Cerebellar nuclear complex (tissue), 1 donor: ENCODE measurements at regions not wholly inside any gene's neighbourhood (a gene's known extent, or its start where the extent isn't known, plus 50 kb on each side); places are given as distances from the start of the nearest gene placed in this dataset.
"Not testable (repeated sequence)": the region's sequence is repeated elsewhere in the genome, so short reads cannot be mapped to it uniquely, and the experiment has no call there.

ENCODE experiments used
- DNase-seq, 2 experiments: peaks; one replicate each; lab custom pipeline; 2025; lab: John Stamatoyannopoulos, UW

DNA sequence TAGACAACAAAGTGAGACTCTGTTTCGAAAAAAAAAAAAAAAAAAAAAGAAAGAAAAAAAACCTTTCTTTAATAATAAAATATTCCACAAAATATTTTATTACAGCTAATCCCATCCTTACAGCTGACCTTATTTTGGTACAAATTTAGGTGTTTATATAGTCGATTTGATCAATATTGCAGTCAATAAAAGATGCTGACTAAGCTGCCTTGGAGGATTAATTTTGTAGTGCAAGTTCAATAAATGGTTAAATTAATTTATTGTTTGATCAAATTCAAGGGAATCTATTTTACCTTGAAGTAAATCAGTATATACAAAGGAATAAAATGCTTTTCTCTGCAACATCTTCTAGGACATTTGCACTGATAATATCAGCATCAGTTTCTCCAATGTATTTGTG lies 1764.3 kb downstream of the NCAM2 start:
- DNase-seq = no peak

GRCh38 chr21:22763442-22763841 lies 1765.2 kb downstream of the NCAM2 start:
- DNase-seq = no peak

GRCh38 chr21:22764222-22764621 lies 1766.0 kb downstream of the NCAM2 start:
- no peak for DNase-seq

GRCh38 chr21:22791376-22791775 lies 1793.2 kb downstream of the NCAM2 start:
- DNase-seq = no peak

- DNase-seq = peak in 1 of 2 experiments; percentile 1
Measured at GRCh38 chr21:22791986-22792560, 1793.9 kb downstream of the NCAM2 start.

GRCh38 chr21:22795091-22795490 lies 1796.9 kb downstream of the NCAM2 start:
- DNase-seq = no peak

DNA sequence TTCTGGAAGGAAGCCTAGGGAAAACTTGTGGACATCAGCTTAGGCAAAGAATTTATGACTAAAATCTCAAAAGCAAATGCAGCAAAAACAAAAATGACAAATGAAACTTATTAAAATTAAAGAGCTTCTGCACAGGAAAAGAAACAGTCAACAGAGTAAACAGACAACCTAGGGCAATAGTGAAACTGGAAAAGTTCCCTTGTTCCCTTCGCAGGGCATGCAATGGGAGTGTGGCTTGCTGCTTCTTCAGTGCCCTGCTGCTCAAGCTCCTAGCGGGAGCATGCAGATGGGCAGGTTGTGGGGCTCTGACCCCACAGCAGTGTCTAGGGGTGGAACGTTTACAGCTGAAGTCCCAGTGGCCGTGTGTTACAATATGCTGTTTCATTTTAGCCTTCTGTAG lies 1797.4 kb downstream of the NCAM2 start:
- no peak for DNase-seq

DNA sequence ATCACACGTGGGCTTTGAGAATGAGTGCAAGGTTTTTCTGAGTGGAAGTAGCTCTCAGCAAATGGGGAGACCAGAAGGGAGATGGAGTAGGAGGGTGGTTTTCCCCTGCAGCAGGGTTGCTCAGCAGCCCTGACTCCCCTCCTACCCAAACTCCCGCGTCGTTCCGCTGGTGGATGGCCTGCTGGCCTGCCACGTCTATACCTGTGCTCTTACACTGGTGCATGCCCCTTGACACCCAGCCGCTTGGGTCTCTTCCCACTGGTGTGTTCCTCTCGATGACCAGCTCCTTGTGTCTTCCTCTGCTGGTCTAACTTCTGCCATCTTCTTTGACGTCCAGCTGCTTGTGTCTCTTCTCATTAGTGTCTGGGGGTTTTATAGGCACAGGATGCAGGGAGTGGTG lies 1797.9 kb downstream of the NCAM2 start:
- no peak for DNase-seq

DNA sequence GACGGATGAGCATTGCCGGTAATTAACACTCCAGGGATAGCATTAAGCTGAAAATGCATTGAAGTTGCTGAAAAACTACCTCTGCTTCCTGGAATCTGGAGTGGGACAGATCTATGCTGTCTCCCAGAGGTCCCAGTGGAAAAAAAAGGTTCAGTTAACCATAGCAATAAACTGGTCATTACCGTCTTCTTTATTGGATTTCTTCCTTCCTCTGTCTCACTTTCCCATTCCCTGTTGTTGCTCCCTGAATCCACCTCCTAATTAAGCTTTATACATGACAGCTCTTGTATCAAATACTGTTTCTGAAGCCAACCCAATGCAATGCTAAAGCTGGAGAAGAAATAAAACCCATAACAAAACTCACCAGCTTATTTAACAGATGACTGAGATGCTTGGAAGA lies 1805.9 kb downstream of the NCAM2 start:
- no peak for DNase-seq

GRCh38 chr21:22806278-22806677 lies 1808.1 kb downstream of the NCAM2 start:
- no peak for DNase-seq

DNA sequence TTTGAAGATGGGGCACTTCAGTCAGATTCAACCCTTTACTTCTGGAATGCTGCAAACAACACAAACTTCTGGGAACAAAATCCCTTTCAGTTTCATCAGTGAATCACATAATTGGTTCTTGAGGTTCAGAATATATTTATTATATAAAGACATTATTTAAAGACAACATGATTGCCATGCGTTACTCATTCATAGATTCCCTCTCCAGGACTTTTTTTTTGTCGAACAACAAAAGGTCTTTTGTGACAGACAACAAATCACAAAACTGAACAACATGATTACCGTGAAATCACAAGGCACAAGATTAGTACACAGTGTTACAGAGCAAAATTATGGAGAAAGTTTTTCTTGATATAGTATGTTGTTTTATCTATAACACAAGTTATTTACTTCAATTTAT lies 1815.0 kb downstream of the NCAM2 start:
- DNase-seq = no peak

- DNase-seq = not testable (repeated sequence)
Measured at GRCh38 chr21:22818681-22819485, 1820.7 kb downstream of the NCAM2 start.

- no peak for DNase-seq
Measured at GRCh38 chr21:22827422-22827821, 1829.2 kb downstream of the NCAM2 start.

DNA sequence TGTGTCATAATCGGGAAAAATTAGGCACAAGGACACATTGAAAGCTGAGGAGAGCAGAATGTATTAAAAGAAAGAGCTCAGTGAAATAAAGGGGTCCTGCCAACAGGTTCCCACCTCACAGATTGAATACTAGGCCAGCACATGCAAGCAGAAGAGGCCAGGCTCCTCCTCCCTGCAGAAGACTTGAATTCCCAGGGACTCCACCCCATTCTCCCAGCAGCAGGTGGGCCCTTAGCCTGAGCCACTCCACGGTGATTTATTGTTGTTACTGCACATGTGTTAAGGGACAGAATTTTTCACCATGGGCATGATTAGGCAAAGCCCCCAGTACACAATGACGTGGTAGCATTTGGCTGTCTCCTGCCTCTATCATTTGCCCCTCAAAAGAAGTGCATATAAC lies 1844.7 kb downstream of the NCAM2 start:
- no peak for DNase-seq

DNA sequence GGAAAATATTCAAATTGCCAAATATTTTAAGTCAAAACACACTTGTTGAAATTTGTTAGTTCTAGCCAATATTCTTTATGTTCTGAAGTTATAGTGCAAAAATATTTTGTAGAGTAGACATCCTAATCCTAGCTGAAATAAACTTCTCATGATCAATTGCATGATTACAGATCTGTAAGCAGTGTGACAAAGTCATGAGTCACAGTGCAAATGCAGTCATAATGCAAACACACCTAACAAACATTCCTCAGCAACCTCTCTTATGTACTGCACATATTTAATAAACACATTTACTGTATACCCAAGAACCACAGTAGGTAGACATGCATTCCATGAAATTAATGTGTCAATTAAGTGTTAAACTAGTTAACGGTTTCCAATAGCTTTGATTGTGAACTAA lies 1857.4 kb downstream of the NCAM2 start:
- DNase-seq = no peak

DNA sequence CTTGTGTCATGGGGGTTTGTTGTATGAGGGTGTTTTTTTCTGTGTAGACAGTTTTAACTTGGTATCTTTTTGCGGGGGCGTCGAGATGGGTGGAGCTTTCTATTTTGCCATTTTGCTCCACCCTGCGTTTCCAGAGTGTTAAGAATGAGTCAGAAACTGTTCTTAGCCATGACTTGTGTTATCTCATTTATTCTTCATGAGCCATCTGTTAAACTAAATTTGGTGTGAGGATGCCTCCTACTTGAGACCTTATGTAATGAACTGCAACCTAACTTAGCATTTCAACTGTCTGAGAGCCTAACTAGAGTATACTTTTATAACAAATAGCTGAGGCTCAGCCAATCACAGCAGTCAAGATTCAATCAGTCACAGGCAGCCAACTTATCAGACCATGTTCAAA lies 1873.5 kb downstream of the NCAM2 start:
- DNase-seq = no peak

DNA sequence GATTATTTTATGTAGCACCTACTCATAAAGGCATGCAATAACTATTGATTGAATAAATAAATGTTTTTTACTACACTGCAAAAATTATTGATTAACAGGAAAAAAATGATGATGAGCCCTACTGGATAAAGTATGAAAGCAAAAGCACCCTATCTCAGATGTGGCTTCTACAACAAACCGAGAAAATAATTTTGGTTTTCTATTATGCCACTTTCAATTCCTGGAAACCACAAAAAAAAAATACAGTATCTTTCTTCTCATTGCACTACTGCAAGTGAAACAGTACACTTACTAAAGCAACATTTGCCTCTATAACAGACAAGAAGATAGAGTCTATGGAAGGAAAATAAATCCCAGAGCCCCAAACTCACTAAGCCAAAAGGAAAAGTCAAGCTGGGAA lies 1882.4 kb downstream of the NCAM2 start:
- DNase-seq = no peak

- DNase-seq = no peak
Measured at GRCh38 chr21:22881131-22881530, 1882.9 kb downstream of the NCAM2 start.

DNA sequence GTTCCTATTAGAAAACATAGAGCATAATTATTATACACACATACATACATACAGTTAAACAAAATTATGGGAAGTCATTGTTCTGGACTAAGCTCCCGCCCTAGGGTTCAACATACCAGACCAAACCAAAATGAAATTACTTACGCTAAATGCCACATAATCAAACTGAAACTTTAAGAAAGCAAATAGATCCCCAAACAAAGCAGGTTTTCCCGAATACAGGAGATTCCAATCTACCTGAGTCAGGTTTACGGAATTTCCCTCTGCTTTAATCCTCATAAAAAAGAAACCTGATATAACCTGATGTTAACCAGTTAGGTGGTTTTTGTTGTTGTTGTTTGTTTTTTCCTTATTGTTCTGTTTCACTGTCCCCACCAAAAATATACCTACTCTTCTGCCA lies 1886.9 kb downstream of the NCAM2 start:
- no peak for DNase-seq

GRCh38 chr21:22885614-22886013 lies 1887.4 kb downstream of the NCAM2 start:
- no peak for DNase-seq

GRCh38 chr21:22889445-22889844 lies 1891.2 kb downstream of the NCAM2 start:
- no peak for DNase-seq

- no peak for DNase-seq
Measured at GRCh38 chr21:22890656-22891055, 1892.4 kb downstream of the NCAM2 start.

GRCh38 chr21:22892028-22892427 lies 1893.8 kb downstream of the NCAM2 start:
- no peak for DNase-seq

- DNase-seq = no peak
Measured at GRCh38 chr21:22892740-22893139, 1894.5 kb downstream of the NCAM2 start.
